MM.1S (cell line): ENCODE measurements at regions not wholly inside any gene's neighbourhood (a gene's known extent, or its start where the extent isn't known, plus 50 kb on each side); places are given as distances from the start of the nearest gene placed in this dataset.

ENCODE experiments used
- EZH2 ChIP-seq: fragments of 300-600 bp; sonication (generic); optimal IDR thresholded peaks from 2 replicates; pipeline ENCODE3; 2017; ENCODE audit warnings: low read depth, mild to moderate bottlenecking, antibody characterized with exemption, low read length, mixed read lengths
- EZH2phosphoT487 ChIP-seq: fragments of 300-600 bp; sonication (generic); IDR thresholded peaks from 2 replicates; pipeline ENCODE4 v1.6.1; 2018; ENCODE audit warnings: antibody characterized with exemption, low read length
- TF ChIP-seq, protein P1 (sequence below): fragments of 300-600 bp; sonication (generic); IDR thresholded peaks from 2 replicates; pipeline ENCODE4 v1.5.1; 2016; ENCODE audit warnings: antibody characterized with exemption, low read length, mixed read lengths

DNA sequence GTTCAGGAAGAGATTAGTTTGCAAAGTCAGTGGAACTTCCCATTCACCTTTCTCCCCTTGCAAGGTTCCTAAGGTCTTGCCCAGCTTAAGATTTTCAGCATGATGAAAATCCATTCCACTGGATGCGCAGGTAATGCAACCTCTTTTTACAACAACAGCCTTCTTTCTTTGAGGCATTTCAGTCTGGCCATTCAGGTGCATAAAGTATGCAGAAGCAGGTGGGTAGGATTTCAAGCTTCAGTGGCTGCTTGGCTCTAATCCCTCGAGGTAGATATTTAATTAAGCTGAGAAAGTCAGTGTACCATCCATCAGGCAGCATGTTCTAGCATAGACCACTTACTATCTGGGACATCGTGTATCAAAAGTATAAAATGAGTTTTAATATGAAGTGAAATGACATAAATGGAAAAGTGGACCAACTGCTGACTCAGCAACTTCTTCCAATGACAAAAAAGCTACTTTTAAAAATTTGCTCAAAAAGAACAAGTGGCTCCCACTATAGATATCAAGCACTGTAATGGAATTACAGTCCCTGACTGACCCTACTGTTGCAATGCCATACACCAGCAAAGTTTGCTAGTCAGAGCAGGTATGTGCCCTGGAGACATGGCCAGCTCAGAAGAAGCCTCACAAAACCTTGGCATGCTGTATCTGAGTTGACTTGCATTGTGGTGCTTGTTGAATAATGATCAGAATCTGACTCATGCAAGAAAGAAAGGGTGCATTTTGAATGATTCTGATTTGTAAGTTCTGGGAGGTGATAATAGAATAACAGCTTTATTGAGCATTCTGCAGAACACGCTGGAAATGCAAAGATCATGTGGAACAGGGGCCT lies 459.9 kb upstream of the MCTP2 start:
- TF ChIP-seq, protein P1, sequence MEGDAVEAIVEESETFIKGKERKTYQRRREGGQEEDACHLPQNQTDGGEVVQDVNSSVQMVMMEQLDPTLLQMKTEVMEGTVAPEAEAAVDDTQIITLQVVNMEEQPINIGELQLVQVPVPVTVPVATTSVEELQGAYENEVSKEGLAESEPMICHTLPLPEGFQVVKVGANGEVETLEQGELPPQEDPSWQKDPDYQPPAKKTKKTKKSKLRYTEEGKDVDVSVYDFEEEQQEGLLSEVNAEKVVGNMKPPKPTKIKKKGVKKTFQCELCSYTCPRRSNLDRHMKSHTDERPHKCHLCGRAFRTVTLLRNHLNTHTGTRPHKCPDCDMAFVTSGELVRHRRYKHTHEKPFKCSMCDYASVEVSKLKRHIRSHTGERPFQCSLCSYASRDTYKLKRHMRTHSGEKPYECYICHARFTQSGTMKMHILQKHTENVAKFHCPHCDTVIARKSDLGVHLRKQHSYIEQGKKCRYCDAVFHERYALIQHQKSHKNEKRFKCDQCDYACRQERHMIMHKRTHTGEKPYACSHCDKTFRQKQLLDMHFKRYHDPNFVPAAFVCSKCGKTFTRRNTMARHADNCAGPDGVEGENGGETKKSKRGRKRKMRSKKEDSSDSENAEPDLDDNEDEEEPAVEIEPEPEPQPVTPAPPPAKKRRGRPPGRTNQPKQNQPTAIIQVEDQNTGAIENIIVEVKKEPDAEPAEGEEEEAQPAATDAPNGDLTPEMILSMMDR, result no peak
- TF ChIP-seq EZH2, result no peak
- TF ChIP-seq EZH2phosphoT487, result no peak
